ENCODE measurements at regions not wholly inside any gene's neighbourhood (a gene's known extent, or its start where the extent isn't known, plus 50 kb on each side); places are given as distances from the start of the nearest gene placed in this dataset.

DNA sequence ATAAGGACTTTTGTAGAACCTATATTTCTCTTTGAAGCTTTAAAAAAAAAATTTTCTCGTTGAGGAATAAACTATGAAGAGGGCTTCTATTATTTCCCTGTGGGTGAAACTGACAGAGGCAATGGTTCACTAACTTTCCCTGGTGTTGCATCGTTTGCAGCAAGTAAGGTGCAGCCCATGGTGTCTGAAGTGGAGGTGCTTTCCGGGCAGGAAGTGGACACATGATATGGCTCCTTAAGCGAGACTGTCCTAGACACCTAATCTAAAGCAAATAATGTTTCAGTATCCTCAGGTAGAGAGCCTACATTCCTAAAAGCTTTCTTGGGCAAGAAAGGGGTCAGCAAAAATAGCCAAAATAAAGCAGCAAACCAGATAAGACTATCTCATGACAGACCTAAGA, 437.6 kb upstream of the ARGLU1 start:
- no peak overlapping the region for H3K4me3 ChIP-seq (ENCODE audit: low read depth, low read length)

DNA sequence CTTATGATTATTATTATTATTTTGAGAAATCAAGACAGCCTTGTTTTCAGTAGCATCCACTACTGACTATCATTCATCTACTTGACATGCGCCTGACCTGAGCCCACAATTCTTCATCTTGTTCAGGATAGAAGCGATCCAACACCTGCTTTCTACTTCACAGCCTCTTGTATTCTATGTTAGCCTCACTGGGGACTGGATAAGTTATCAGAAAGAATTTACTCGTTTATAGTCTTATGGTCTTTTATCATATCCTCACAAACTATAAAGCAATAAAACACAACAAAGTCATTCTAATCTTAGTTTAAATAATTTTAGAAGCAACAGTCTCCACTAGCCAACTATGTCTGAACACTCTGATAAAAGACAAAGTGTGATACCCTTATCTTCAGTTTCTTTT, 436.0 kb upstream of the ARGLU1 start:
- H3K4me3 ChIP-seq (ENCODE audit: low read depth, low read length) = no peak overlapping the region

DNA sequence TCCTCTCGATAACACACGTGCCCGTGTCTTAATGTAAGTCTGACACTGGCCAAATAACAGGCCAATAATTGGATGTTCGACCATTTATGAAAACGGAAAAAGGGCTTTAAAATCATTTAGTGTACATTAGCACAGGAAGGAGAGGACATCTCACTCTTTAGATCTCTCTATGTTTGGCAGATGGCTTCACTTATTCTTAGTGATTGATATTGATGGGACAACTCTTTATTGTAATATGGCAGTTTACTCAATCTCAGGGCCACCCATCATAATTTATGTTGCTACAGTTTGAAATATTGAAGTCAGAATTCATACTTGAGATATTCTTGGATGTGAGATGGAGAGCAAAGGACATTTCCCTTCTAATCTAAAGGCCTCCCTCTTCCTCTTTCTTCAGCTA, 430.7 kb upstream of the ARGLU1 start:
- H3K4me3 ChIP-seq (ENCODE audit: low read depth, low read length) = no peak overlapping the region

DNA sequence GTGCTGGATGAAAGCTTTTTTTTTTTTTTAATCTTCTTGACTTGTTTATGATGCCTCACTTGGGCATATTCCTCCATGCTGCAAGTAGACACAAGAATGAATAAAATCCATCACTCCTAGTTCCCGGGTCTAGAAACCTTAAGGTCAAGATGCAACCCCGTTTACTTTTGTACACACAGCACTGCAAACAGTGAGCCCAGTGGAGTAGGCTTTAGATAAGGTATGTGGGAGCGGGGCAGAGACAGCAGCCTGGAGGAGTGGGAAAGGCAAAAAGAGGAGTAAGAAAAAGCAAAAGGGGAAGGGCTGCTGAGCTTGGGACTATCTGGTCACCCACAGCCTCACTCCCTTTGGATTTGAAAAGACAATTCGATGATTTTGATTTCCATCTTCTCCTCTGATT, 429.8 kb upstream of the ARGLU1 start:
- H3K4me3 ChIP-seq (ENCODE audit: low read depth, low read length) = no peak overlapping the region

DNA sequence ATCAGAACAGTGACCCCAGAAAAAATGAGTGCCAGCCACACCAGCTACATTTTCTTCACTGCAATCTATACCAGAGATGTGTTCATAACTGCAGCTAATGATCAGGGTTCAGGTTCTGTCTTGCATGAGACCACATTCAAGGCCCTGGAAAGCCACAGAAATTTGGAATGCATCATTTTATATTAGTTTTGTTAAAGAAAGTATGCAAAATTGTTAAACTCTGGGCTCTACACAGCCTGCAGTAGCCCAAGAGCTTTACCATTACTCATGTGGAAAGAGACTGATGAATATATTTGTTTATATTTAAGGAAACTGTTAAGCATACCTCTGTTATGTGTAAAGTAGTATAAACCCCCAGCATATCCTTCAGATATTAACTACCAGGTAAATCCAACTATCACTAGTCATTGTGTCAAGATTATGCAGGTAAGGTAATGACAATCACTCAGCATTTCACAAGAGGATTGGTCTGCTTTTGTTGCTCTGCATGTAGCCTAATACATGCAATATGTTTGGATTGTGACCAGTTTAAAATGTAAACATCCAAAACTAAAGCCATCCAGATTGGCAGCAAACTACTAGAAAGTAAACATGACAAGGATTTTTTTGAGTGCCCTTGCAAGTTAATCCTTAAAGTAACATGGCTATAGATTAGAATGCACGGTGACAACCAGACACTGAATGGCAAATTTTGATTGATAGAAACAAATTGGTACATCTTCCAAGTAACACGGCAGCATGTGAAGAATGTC, 429.1 kb upstream of the ARGLU1 start:
- H3K4me3 ChIP-seq (ENCODE audit: low read depth, low read length) = no peak overlapping the region

DNA sequence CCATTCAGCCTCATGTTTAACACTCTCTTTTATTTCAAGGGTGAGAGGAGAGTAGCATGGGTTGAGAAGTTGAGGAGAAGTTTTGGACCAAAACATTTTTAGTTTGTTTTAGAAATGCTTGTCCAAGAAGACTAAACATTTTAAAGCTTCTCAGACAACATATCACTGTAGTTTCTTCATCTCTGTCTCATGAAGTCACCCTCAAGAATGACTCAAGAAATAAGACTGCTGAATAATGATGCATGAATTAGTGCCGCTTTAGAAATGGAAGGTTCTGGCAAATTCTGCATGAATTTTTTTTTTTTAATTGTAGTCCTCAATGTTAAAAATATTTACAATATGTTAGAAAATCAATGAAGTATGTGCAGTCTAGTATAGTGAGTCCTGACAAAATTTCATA, 422.7 kb upstream of the ARGLU1 start:
- no peak overlapping the region for H3K4me3 ChIP-seq (ENCODE audit: low read depth, low read length)

DNA sequence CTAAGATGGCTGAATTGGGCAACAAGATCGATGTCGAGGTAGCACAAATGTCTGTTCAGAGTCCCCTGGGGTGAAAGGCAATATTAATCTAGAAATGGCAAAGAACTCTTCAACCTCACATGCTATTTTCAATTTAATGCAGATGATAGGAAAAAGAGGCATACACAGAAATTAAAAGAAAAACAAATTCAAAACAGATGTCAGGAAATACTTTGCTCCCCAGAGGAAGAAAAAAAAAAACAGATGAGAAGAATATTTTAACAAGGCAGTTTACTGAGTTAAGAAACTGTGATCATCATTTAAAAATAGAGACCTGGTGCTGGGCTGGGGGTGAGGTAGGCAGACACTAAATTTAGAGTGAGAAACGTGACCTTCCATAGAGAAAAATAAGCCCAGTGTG, 421.9 kb upstream of the ARGLU1 start:
- no peak overlapping the region for H3K4me3 ChIP-seq (ENCODE audit: low read depth, low read length)

DNA sequence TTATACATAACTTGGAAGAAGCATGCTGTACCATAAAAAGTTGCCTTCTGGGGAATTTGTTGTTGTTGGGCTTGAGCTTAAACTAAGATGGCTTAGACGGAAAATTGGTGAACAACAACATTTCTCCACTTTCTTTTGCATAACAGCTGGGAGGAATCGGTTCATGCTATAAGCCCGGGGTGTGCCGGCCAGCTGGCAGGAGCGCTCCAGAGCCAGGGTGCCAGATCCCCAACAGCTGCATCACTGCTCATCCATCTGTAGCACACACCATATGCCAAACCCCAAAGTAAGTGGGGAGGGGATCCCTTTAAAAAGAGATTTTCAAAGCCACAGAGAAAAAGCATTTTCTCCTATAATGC, 419.5 kb upstream of the ARGLU1 start:
- no peak overlapping the region for H3K4me3 ChIP-seq (ENCODE audit: low read depth, low read length)

DNA sequence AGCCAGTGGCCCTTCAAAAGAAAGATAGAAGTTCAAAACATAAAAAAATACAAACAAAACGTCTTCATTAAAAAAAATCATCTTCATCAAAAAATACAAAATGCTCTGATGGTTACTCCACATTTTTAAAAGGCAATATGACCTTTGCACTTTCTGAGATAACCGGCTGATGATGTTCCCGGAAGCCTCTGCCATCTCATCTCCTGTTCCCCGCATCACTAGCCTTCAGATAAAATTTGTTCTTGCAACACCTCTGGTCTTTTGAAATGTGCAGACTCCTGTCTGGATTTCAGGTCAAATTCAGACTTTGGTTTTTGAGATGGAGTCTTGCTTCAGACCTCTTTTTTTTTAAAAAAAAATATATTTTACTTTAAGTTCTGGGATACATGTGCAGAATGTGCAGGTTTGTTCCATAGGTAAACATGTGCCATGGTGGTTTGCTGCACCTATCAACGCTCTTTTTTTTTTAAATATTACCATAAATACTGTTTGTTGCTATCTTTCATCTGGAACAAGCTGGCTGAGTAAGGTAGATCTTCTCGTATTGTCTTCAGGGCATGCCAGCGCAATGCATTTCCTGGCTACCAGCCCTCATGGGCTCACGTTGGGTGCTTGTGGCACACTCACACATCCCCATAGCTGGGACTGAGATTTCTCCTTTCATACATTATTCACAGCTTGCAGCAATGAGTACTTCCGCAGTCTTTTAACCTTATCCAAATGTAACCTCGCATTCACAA, 418.9 kb upstream of the ARGLU1 start:
- no peak overlapping the region for H3K4me3 ChIP-seq (ENCODE audit: low read depth, low read length)

DNA sequence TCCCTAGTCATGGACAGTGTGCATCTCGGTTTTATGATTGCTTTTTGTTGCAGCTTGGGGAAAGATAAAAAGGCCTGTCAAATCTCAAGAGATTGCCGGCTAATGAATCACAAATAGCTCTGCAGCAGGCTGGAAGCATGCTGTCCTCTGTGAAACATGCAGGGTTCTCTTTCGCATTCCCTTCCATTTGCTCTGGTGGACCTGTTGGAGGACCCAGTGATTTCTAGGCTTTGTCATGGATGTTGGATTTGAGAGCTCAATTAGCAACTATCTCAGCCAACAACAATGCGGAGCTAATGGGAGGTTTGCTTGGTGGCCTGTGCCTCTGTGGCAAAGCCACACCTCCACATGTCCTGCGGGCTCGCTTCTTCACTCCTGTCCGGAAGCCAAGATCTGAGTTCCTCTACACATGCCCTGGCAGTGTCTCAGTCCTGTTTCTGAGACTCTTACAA, 418.1 kb upstream of the ARGLU1 start:
- no peak overlapping the region for H3K4me3 ChIP-seq (ENCODE audit: low read depth, low read length)

DNA sequence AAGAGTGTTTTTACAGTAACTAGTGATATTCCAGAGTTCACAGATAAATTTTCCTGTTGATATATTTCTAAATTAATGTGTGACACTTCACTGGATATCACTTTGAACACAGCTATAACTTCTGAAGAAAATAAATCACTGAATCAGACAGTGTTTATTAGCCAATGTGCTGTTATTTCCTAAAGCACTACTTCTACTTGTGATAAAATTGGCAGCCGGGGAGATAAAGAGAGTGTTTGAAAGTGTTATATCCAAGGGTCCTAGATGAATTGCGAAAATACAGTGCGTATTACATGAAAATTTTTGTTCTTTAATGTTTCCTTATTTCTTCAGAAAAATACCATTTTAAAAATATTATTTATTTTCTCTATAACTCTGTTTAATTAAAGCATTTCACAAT, 417.5 kb upstream of the ARGLU1 start:
- no peak overlapping the region for H3K4me3 ChIP-seq (ENCODE audit: low read depth, low read length)

DNA sequence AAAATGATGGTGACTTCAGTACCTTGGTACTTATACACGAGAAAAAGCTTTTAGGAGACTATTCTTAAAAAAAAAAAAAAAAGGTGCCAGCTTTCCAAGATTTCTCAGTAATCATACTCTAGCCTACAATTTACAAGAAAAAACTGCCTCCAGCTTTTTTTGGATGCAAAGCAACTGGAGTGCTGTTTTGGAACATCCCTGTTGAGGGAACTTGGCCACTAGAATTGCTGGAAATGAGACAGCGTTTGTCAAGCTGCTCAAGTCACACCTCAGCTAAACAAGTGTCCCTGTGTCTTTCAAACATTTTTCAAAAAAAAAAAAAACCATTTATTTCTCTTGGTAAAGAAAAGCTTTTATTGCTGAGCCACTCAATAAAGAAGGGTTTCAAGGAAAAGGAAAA, 413.1 kb upstream of the ARGLU1 start:
- no peak overlapping the region for H3K4me3 ChIP-seq (ENCODE audit: low read depth, low read length)

DNA sequence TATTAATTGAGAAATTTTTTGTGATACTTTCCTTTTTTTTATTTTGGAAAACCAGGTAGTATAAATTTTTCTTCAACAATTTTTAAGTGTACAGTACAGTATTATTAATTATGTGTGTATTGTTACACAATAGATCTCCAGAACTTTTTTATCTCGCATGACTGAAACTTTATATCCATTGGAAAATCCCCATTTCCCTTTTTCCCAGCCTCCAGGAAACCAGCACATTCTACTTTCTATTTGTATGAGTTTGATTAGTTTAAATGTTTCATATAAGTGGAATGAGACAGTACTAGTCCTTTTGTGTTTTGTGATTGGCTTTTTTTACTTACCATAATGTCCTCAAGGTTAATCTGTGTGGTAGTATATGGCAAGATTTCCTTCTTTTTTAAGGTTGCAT, 399.5 kb upstream of the ARGLU1 start:
- H3K4me3 ChIP-seq (ENCODE audit: low read depth, low read length) = no peak overlapping the region

DNA sequence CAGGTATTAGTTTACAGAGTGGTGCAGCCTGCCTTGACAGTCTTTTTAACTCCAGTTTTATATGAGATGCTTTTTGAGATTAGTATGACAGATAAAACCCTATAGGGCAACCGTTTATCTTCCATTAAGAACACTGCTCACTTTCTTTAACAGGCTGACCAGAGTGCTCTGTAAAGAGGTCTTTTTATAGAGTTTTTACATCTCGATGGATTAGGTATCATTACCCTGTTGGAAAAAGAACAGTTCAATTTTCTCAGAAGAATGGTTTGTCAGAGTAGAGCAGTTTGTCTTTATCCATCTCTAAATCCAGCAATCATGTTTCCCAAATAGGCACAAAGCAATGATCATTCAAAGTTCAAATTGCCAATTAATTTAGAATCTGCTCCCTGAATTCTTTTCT, 395.2 kb upstream of the ARGLU1 start:
- H3K4me3 ChIP-seq (ENCODE audit: low read depth, low read length) = no peak overlapping the region

DNA sequence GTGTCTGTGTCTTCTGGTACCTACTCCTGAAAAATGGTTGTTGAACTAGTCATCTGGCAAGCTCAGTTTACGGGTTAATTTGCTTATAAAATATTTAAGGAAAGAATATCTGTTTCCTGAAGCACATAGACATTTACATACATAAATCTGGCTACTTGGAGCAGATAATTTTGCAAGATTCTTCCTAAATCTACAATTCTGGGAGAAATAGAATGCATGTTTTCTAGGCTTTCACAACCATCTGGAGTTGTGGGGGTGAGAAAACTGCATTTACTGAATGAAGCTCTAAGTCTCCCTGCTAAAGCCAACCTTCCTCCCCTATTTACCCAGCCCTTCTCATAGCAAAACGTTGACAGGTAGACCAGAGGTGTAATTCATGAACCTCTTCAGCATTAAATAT, 393.7 kb upstream of the ARGLU1 start:
- no peak overlapping the region for H3K4me3 ChIP-seq (ENCODE audit: low read depth, low read length)

DNA sequence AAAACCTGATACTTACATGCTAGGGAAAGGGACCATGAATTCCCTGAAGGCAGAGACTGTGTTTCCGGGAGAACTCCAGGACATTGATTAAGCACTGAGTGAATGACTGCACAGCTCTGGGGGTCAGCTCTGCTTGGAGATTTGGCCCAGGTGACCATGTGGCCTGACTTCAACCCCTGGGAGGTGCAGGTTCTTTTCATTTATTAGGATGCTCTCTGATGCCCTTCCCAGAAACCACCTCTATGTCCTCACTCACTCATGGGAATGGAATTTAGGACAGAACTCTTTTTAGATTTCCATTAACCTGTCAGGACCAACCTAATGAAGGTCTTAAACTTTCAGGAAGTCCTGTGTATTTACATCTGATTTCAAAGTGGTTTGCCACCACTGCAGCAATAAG, 393.3 kb upstream of the ARGLU1 start:
- H3K4me3 ChIP-seq (ENCODE audit: low read depth, low read length) = no peak overlapping the region

DNA sequence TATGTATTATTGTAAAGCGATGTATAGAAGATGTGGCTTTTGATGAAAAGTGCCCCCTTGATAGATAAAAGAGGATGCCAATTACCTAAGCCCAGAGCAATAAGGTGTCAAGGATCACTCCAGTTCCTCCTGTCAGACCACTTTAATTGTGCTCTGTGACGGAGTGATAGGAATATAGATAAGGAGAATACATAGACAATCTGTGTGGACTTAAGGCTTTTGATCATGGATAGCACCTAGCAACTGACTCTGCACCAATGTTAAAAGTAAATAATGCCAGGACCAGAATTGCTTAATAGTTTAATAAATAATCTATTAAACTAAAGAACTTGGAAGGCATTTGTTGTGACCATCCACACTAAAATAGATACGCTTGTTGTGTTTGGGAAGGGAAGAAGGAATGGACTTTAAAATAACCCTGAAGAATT, 390.7 kb upstream of the ARGLU1 start:
- H3K4me3 ChIP-seq (ENCODE audit: low read depth, low read length) = no peak overlapping the region

DNA sequence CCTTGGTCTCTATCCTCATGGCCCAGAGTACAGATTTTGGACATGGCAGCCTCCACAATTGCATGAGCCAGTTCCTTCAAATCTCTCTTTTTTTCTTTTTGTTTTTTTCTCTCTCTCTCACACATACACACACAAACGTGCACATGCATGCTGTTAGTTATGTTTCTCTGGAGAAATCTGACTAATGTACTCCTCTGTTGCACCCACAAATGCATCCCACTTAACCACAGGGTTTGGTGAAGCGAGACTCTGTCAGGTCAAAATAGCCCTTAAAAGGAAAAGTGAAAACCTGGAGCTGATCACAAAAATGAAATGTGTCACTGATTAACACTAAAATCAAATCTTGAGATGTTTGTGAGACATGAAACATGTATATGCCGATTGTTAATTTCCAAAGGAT, 374.6 kb upstream of the ARGLU1 start:
- H3K4me3 ChIP-seq (ENCODE audit: low read depth, low read length) = no peak overlapping the region

DNA sequence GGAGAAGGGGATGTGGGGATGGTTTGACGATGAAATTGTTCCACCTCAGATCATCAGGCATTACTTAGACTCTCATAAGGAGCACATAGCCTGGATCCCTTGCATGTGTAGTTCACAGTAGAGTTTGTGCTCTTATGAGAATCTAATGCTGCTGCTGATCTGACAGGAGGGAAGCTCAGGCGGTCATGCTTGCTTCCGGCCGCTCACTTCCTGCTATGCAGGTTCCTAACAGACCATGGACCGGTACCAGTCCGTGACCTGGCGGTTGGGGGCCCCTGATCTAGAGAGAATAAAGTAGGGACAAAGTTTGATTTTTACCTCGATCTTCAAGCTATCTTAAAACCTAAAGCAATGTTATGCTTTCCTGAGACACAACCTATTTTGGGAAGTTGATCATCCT, 373.8 kb upstream of the ARGLU1 start:
- no peak overlapping the region for H3K4me3 ChIP-seq (ENCODE audit: low read depth, low read length)

DNA sequence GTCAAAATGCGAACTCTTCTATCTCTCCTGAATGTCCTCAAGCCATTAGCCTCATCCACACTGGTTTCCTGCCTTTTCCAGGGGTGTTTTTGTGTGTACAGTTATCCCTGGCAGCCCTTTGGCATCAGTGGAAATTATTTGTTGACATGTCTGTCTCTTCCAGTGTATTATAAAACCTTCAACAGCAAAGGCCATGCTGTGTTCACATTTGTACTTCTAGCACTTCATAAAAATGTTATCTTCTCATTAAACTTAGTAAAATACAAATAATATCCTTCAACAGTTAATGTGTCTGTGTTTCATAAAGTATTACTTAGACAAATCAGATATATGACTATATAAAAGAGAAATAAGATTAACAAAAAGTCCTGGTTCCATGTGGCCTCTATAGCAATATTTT, 359.5 kb upstream of the ARGLU1 start:
- H3K4me3 ChIP-seq (ENCODE audit: low read depth, low read length) = no peak overlapping the region

DNA sequence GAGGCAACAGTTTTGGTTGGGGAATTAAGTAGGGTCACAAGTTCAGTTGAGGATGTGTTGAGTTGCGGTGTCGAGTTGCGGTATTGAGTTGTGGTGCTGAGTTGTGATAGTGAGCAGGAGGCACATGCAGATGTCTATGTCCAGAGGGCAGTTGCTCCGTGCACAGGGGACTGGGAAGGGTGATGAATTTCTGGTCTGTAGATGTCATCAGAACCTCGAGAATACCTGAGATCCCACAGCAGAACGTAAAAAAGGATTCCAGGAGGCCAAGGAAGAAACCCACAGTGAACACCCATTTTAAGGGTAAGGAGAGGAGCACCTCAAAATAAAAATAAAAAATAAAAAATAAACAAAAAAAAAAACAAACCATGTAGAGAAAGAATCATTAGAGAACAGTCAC, 354.4 kb upstream of the ARGLU1 start:
- H3K4me3 ChIP-seq (ENCODE audit: low read depth, low read length) = no peak overlapping the region

DNA sequence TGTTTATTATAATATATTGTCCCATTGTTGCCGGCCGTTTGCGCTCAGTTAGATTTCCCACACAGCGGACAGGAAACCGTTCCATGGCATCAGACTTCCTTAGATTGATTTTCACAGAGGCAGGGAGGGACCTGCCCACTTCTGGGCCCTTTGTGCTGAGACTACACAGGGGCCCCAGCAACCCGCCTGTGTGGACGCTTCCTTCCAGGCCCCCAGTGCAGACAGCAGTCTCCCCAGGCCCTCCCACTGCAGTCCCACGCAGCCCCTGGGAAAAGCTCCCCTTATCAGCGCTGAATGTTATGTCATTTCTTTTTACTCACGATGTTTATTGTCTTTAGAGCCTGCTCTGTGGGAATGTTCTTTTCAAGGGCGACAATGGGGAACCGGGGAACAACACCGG, 351.7 kb upstream of the ARGLU1 start:
- no peak overlapping the region for H3K4me3 ChIP-seq (ENCODE audit: low read depth, low read length)

DNA sequence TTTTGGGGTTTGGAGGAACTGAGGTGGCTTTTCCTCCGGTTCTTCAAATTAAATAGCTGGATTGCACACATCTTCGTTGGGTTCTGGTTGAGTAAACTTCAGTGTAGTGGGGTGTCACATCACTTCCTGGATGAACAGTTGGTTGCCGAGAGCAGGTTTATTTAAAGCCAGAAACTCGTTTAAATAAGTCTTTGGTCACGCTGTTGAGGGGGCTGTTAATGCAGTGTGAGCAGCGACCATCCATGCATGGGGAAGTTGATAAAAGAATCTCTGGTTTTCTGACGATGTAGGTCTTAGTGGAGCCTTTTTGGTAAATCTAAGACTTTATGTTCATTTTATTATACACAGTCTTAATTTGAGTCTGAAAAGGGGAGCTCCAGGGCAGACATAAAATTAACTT, 351.2 kb upstream of the ARGLU1 start:
- no peak overlapping the region for H3K4me3 ChIP-seq (ENCODE audit: low read depth, low read length)

Data from iPS-11a (cell line).